ENCODE measurements at regions not wholly inside any gene's neighbourhood (a gene's known extent, or its start where the extent isn't known, plus 50 kb on each side); places are given as distances from the start of the nearest gene placed in this dataset.

GRCh38 chr6:140284871-140285270 lies 910.4 kb upstream of the CITED2 start:
- ChIA-PET POLR2A (no interaction called here), CTCF (interaction anchor here (1.3 to 2.3 kb wide), 3 partner anchors 9 to 23 kb away, joined by 3 to 7 read pairs (median 4); no protein-coding TSS in a partner anchor)
- TF ChIP-seq, protein P1, sequence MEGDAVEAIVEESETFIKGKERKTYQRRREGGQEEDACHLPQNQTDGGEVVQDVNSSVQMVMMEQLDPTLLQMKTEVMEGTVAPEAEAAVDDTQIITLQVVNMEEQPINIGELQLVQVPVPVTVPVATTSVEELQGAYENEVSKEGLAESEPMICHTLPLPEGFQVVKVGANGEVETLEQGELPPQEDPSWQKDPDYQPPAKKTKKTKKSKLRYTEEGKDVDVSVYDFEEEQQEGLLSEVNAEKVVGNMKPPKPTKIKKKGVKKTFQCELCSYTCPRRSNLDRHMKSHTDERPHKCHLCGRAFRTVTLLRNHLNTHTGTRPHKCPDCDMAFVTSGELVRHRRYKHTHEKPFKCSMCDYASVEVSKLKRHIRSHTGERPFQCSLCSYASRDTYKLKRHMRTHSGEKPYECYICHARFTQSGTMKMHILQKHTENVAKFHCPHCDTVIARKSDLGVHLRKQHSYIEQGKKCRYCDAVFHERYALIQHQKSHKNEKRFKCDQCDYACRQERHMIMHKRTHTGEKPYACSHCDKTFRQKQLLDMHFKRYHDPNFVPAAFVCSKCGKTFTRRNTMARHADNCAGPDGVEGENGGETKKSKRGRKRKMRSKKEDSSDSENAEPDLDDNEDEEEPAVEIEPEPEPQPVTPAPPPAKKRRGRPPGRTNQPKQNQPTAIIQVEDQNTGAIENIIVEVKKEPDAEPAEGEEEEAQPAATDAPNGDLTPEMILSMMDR (IDR thresholded peaks at IDR 0.05; ENCODE audit: control extremely low read depth, extremely low read depth, low read depth, missing control alignments) = no peak

DNA sequence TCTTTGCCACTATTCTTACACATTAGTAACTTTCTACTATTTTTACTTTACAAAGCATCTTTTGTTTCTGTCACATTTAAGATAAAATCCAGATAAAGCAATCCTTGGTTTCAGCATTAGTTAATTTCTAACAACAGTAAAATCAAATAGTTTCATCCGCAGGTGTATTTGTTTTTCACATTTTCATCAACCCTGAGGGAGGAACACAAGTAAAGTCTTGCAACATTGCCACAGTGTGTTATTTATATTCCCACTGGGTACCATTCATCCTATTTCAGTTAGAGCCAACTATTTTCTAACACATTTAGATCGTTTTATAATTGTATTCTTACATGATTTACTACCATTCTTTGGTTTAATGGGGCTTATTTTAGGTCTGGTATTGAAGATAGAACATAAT lies 908.7 kb upstream of the CITED2 start:
- TF ChIP-seq, protein P1 (IDR thresholded peaks at IDR 0.05; ENCODE audit: control extremely low read depth, extremely low read depth, low read depth, missing control alignments) = no peak
- no peak for DNase-seq (ENCODE audit: extremely low spot score)
- CTCF ChIA-PET = interaction anchor here (2.3 kb wide), 1 partner anchor 7 kb away, joined by 7 read pairs; no protein-coding TSS in a partner anchor
- POLR2A ChIA-PET = no interaction called here

More at GRCh38 chr6:140284871-140285270, 910.4 kb upstream of the CITED2 start:
- no peak for DNase-seq (ENCODE audit: extremely low spot score)

GRCh38 chr6:140281767-140282166 lies 907.3 kb upstream of the CITED2 start:
- CTCF ChIA-PET = no interaction called here
- POLR2A ChIA-PET = no interaction called here
- no peak for DNase-seq (ENCODE audit: extremely low spot score)
- TF ChIP-seq, protein P1 (IDR thresholded peaks at IDR 0.05; ENCODE audit: control extremely low read depth, extremely low read depth, low read depth, missing control alignments) = no peak

DNA sequence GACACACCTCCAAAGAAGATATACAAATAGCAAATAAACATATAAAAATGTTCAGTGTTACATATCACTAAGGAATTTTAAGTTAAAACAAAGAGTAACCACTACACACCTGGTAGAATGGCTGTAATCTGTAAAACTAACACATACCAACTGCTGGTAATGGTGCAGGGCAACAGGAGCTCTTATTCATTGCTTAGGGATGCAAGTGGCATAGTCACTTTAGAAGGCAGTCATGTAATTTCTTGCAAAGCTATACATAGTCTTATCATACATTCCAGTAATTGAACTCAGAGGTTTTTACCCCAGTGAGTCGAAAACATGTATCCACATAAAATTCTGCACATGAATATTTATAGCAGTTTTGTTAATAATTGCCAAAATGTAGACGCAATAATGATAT lies 906.8 kb upstream of the CITED2 start:
- ChIA-PET POLR2A (no interaction called here), CTCF (no interaction called here)
- TF ChIP-seq, protein P1 (IDR thresholded peaks at IDR 0.05; ENCODE audit: control extremely low read depth, extremely low read depth, low read depth, missing control alignments) = no peak
- DNase-seq (ENCODE audit: extremely low spot score) = no peak

DNA sequence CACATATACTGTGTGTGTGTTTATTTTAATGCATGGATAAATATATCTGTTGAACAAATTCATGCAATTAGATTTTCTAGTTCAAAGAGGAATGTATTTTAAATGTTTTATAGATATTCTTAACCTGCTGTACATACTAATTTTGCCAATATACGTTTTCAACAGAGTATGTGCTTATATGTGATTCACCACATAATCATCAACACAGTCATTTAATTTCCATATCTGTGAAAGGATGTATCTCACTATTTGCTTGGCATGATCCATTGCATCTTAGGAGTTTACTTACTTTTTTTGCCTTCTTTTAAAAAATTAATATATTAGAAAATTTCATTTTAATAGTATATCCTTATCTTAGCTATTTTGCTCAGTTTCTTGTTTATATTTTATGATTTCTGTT lies 902.3 kb upstream of the CITED2 start:
- ChIA-PET POLR2A (no interaction called here), CTCF (interaction anchor here (1.5 to 2.7 kb wide), 2 partner anchors 8 to 120 kb away, joined by 3 to 7 read pairs; no protein-coding TSS in a partner anchor)
- DNase-seq (ENCODE audit: extremely low spot score) = no peak
- TF ChIP-seq, protein P1 (IDR thresholded peaks at IDR 0.05; ENCODE audit: control extremely low read depth, extremely low read depth, low read depth, missing control alignments) = no peak

GRCh38 chr6:140276133-140276532 lies 901.7 kb upstream of the CITED2 start:
- POLR2A ChIA-PET = no interaction called here

More at GRCh38 chr6:140276133-140276532, 901.7 kb upstream of the CITED2 start:
- DNase-seq (ENCODE audit: extremely low spot score) = no peak
- TF ChIP-seq, protein P1 (IDR thresholded peaks at IDR 0.05; ENCODE audit: control extremely low read depth, extremely low read depth, low read depth, missing control alignments) = no peak
- CTCF ChIA-PET = interaction anchor here (2.7 kb wide), 1 partner anchor 8 kb away, joined by 7 read pairs; no protein-coding TSS in a partner anchor
